H1 (cell line): ENCODE measurements at regions not wholly inside any gene's neighbourhood (a gene's known extent, or its start where the extent isn't known, plus 50 kb on each side); places are given as distances from the start of the nearest gene placed in this dataset.

Source experiments
- CTCF ChIA-PET: fragments of 300-600 bp; sonication (Branson Sonifier 250); formaldehyde crosslinking; loops from one replicate; lab custom pipeline; 2021; ENCODE audit not compliant: partially characterized antibody; lab: Charles Lee
- POLR2A ChIA-PET: fragments of 300-600 bp; sonication (Branson Sonifier 250); formaldehyde crosslinking; loops from one replicate; lab custom pipeline; 2021; ENCODE audit warnings: inconsistent platforms; ENCODE audit not compliant: partially characterized antibody; lab: Charles Lee
- DNase-seq, 2 experiments: peaks; one replicate each; pipeline versions ENCODE4 v3.0.0 to v3.0.0-alpha.2; 2010 to 2022; ENCODE audit warnings: low spot score in 2 of 2, low read depth in 1 of 2, mixed read lengths in 1 of 2
- FAIRE-seq: peaks from 2 replicates; lab custom pipeline; 2011; peaks lifted over from hg19 to GRCh38; lab: Jason Lieb, UNC
- H2AFZ ChIP-seq: 2 replicates; pipeline ENCODE4 v1.8.1; 2012; ENCODE audit warnings: low read length, inconsistent platforms
- H2AK5ac ChIP-seq: 2 replicates; pipeline ENCODE4 v1.6.1; 2013; ENCODE audit warnings: low read depth, low read length
- H2BK120ac ChIP-seq: replicated peaks from 2 replicates; pipeline ENCODE3; 2013; ENCODE audit warnings: low read depth, low read length, inconsistent platforms
- H2BK12ac ChIP-seq: 2 replicates; pipeline ENCODE4 v1.6.1; 2013; ENCODE audit warnings: low read depth, low read length
- H2BK15ac ChIP-seq: 2 replicates; pipeline ENCODE4 v1.6.1; 2013; ENCODE audit warnings: low read length
- H2BK20ac ChIP-seq: 2 replicates; pipeline ENCODE4 v1.6.1; 2013; ENCODE audit warnings: low read length
- H2BK5ac ChIP-seq: 2 replicates; pipeline ENCODE4 v1.6.1; 2013; ENCODE audit warnings: low read depth, low read length
- H3K14ac ChIP-seq: 2 replicates; pipeline ENCODE4 v1.6.1; 2013; ENCODE audit warnings: inconsistent platforms; ENCODE audit not compliant: insufficient read length
- H3K18ac ChIP-seq: 2 replicates; pipeline ENCODE4 v1.6.1; 2013; ENCODE audit warnings: low read length; ENCODE audit errors: extremely low read depth
- H3K23ac ChIP-seq: 2 replicates; pipeline ENCODE4 v1.6.1; 2013; ENCODE audit warnings: inconsistent platforms; ENCODE audit not compliant: insufficient read length
- H3K23me2 ChIP-seq: 2 replicates; pipeline ENCODE4 v1.6.1; 2013; ENCODE audit warnings: low read depth, low read length
- H3K27ac ChIP-seq: 2 replicates; pipeline ENCODE4 v1.6.1; 2011; ENCODE audit warnings: low read depth, low read length, inconsistent platforms
- H3K27me3 ChIP-seq, 4 experiments: replicated peaks in 1 of 4; 1 replicate in 1 of 4; 2 replicates in 3 of 4; pipeline versions ENCODE4 v1.6.1 to v1.8.1; 2011 to 2013; ENCODE audit warnings: low read length in 3 of 4, mild to moderate bottlenecking in 3 of 4, inconsistent platforms in 2 of 4, mixed read lengths in 2 of 4, moderate library complexity in 1 of 4; ENCODE audit not compliant: control insufficient read depth in 3 of 4, insufficient read depth in 3 of 4; ENCODE audit errors: extremely low read depth in 1 of 4
- H3K36me3 ChIP-seq, 4 experiments: 2 replicates each; pipeline versions ENCODE4 v1.6.1 to v1.8.1; 2011 to 2013; ENCODE audit warnings: mild to moderate bottlenecking in 4 of 4, low read length in 3 of 4, moderate library complexity in 2 of 4, control low read depth in 1 of 4, inconsistent platforms in 1 of 4; ENCODE audit not compliant: insufficient read depth in 4 of 4, control insufficient read depth in 2 of 4
- H3K4ac ChIP-seq: replicated peaks from 2 replicates; pipeline ENCODE3; 2013; ENCODE audit warnings: low read length, low read depth, mixed read lengths, inconsistent platforms; ENCODE audit not compliant: insufficient read length
- H3K4me1 ChIP-seq, 4 experiments: replicated peaks in 1 of 4; 1 replicate in 1 of 4; 2 replicates in 3 of 4; pipeline versions ENCODE4 v1.6.1 to v1.8.1; 2011 to 2013; ENCODE audit warnings: low read length in 3 of 4, inconsistent platforms in 2 of 4, mixed read lengths in 1 of 4; ENCODE audit not compliant: insufficient read depth in 4 of 4, control insufficient read depth in 3 of 4
- H3K4me2 ChIP-seq, 2 experiments: 2 replicates each; pipeline versions ENCODE4 v1.6.1 to v1.8.1; 2011 to 2013; ENCODE audit warnings: low read depth in 2 of 2, low read length in 2 of 2, control low read depth in 1 of 2, inconsistent platforms in 1 of 2, mild to moderate bottlenecking in 1 of 2; ENCODE audit not compliant: insufficient read depth in 1 of 2
- H3K4me3 ChIP-seq, 4 experiments: fragments of 200-600, 300-600 bp in 1 of 4; sonication (generic), shearing (Covaris generic), sonication (Bioruptor Twin) in 1 of 4; 2 replicates each; pipeline versions ENCODE4 v1.5.1 to v1.8.1; 2011 to 2016; ENCODE audit warnings: low read length in 4 of 4, low read depth in 3 of 4, control low read depth in 2 of 4, inconsistent platforms in 2 of 4, mild to moderate bottlenecking in 2 of 4, mixed read lengths in 1 of 4, moderate library complexity in 1 of 4; ENCODE audit not compliant: insufficient read depth in 2 of 4; ENCODE audit errors: extremely low read depth in 1 of 4
- H3K56ac ChIP-seq: replicated peaks from 2 replicates; pipeline ENCODE3; 2013; ENCODE audit warnings: low read depth, mild to moderate bottlenecking, mixed read lengths, low read length, inconsistent platforms; ENCODE audit not compliant: insufficient read length
- H3K79me1 ChIP-seq: 2 replicates; pipeline ENCODE4 v1.6.1; 2013; ENCODE audit warnings: low read depth, low read length, control low read depth
- H3K79me2 ChIP-seq, 2 experiments: 2 replicates each; pipeline versions ENCODE4 v1.6.1 to v1.8.1; 2012 to 2013; ENCODE audit warnings: low read length in 2 of 2, mild to moderate bottlenecking in 2 of 2, inconsistent platforms in 1 of 2; ENCODE audit not compliant: insufficient read depth in 2 of 2, control insufficient read depth in 1 of 2
- H3K9ac ChIP-seq, 4 experiments: replicated peaks in 1 of 4; 1 replicate in 1 of 4; 2 replicates in 3 of 4; pipeline versions ENCODE4 v1.6.1 to v1.8.1; 2011 to 2013; ENCODE audit warnings: low read depth in 3 of 4, low read length in 3 of 4, control low read depth in 2 of 4, mild to moderate bottlenecking in 2 of 4, moderate library complexity in 2 of 4, inconsistent platforms in 1 of 4; ENCODE audit errors: extremely low read depth in 1 of 4
- H3K9me3 ChIP-seq, 2 experiments: 2 replicates each; pipeline versions ENCODE4 v1.6.1 to v1.8.1; 2012 to 2013; ENCODE audit warnings: mild to moderate bottlenecking in 2 of 2, moderate library complexity in 2 of 2, control low read depth in 1 of 2, inconsistent platforms in 1 of 2, low read depth in 1 of 2, low read length in 1 of 2, mixed read lengths in 1 of 2; ENCODE audit not compliant: insufficient read depth in 2 of 2
- H4K20me1 ChIP-seq, 2 experiments: replicated peaks in 1 of 2; 2 replicates each; pipeline versions ENCODE3 to v1.8.1; 2011 to 2013; ENCODE audit warnings: inconsistent platforms in 2 of 2, low read length in 2 of 2, mild to moderate bottlenecking in 1 of 2; ENCODE audit not compliant: insufficient read depth in 2 of 2, control insufficient read depth in 1 of 2
- H4K5ac ChIP-seq: 2 replicates; pipeline ENCODE4 v1.6.1; 2013; ENCODE audit warnings: low read length, low read depth, mixed read lengths, inconsistent platforms; ENCODE audit not compliant: insufficient read length
- H4K8ac ChIP-seq: 2 replicates; pipeline ENCODE4 v1.8.0; 2013; ENCODE audit warnings: mild to moderate bottlenecking, moderate library complexity, low read length, inconsistent platforms; ENCODE audit not compliant: insufficient read depth; ENCODE audit errors: extremely low read depth
- H4K91ac ChIP-seq: replicated peaks from 2 replicates; pipeline ENCODE3; 2013; ENCODE audit warnings: low read length, mixed read lengths, inconsistent platforms; ENCODE audit not compliant: insufficient read length
- BCL11A ChIP-seq, 2 experiments: IDR thresholded peaks; one replicate each; pipeline ENCODE4 v1.6.1; 2011; ENCODE audit warnings: low read depth in 2 of 2, low read length in 2 of 2, mild to moderate bottlenecking in 2 of 2
- NANOG ChIP-seq: IDR thresholded peaks from 2 replicates; pipeline ENCODE4 v1.6.1; 2011; ENCODE audit warnings: low read length, low read depth, mild to moderate bottlenecking, inconsistent platforms; ENCODE audit not compliant: insufficient read depth, poor library complexity, severe bottlenecking
- POLR2A ChIP-seq, 2 experiments: IDR thresholded peaks; 1 replicate in 1 of 2; 2 replicates in 1 of 2; pipeline ENCODE4 v1.6.1; 2011; ENCODE audit warnings: low read depth in 2 of 2, low read length in 2 of 2, mild to moderate bottlenecking in 2 of 2; ENCODE audit errors: control extremely low read depth in 1 of 2
- POU5F1 ChIP-seq: IDR thresholded peaks from 2 replicates; pipeline ENCODE4 v1.6.1; 2011; ENCODE audit warnings: low read depth, mild to moderate bottlenecking, low read length, moderate library complexity
- RAD21 ChIP-seq, 2 experiments: IDR thresholded peaks in 1 of 2; conservative IDR thresholded peaks in 1 of 2; 2 replicates each; pipeline ENCODE4 v1.6.1; 2011; ENCODE audit warnings: low read depth in 2 of 2, low read length in 2 of 2, improper control_type of control experiment in 1 of 2, inconsistent platforms in 1 of 2, mild to moderate bottlenecking in 1 of 2, moderate library complexity in 1 of 2
- RBBP5 ChIP-seq: IDR thresholded peaks from 2 replicates; pipeline ENCODE4 v1.7.1; 2012; ENCODE audit warnings: low read depth, mild to moderate bottlenecking, inconsistent platforms, low read length, moderate library complexity, borderline replicate concordance
- RFX5 ChIP-seq: IDR thresholded peaks from 2 replicates; pipeline ENCODE4 v1.6.1; 2011; ENCODE audit warnings: low read depth, low read length, improper control_type of control experiment, borderline replicate concordance
- SIX5 ChIP-seq: IDR thresholded peaks from 2 replicates; pipeline ENCODE4 v1.6.1; 2011; ENCODE audit warnings: mild to moderate bottlenecking, low read depth, low read length
- SP1 ChIP-seq: IDR thresholded peaks from 2 replicates; pipeline ENCODE4 v1.6.1; 2011; ENCODE audit warnings: low read depth, low read length
- SRF ChIP-seq: IDR thresholded peaks from 2 replicates; pipeline ENCODE4 v1.6.1; 2011; ENCODE audit warnings: mild to moderate bottlenecking, low read depth, low read length, moderate library complexity
- SUZ12 ChIP-seq: fragments of 200-600 bp; sonication (generic); IDR thresholded peaks from 2 replicates; pipeline ENCODE4 v1.6.1; 2012; ENCODE audit warnings: mild to moderate bottlenecking, inconsistent platforms, low read length, moderate library complexity, mixed read lengths
- TAF7 ChIP-seq: optimal IDR thresholded peaks from 2 replicates; pipeline ENCODE3; 2011; ENCODE audit warnings: low read depth, mild to moderate bottlenecking, inconsistent platforms, low read length, moderate library complexity, borderline replicate concordance
- TCF12 ChIP-seq: IDR thresholded peaks from 2 replicates; pipeline ENCODE4 v1.6.1; 2011; ENCODE audit warnings: low read depth, mild to moderate bottlenecking, low read length
- TEAD4 ChIP-seq: IDR thresholded peaks from 2 replicates; pipeline ENCODE4 v1.6.1; 2012; ENCODE audit warnings: low read depth, low read length, inconsistent platforms, mixed read lengths
- YY1 ChIP-seq: IDR thresholded peaks from 2 replicates; pipeline ENCODE4 v1.6.1; 2011; ENCODE audit warnings: low read depth, mild to moderate bottlenecking, low read length
- WGBS, 2 experiments: shearing (Covaris generic) in 1 of 2; methylation state at CpG; one replicate each; pipeline versions ENCODE4 v1.1.6 to v1.1.7; 2013 to 2015; ENCODE audit warnings: low lambda C conversion rate in 2 of 2, mixed read lengths in 2 of 2, inconsistent platforms in 1 of 2, low coverage in 1 of 2, missing lambda C conversion rate in 1 of 2; ENCODE audit not compliant: insufficient replicate concordance in 2 of 2, insufficient coverage in 1 of 2, insufficient read length in 1 of 2; ENCODE audit errors: extremely low coverage in 1 of 2, missing lambda C conversion rate in 1 of 2; 5-methylcytosine and 5-hydroxymethylcytosine counted together

DNA sequence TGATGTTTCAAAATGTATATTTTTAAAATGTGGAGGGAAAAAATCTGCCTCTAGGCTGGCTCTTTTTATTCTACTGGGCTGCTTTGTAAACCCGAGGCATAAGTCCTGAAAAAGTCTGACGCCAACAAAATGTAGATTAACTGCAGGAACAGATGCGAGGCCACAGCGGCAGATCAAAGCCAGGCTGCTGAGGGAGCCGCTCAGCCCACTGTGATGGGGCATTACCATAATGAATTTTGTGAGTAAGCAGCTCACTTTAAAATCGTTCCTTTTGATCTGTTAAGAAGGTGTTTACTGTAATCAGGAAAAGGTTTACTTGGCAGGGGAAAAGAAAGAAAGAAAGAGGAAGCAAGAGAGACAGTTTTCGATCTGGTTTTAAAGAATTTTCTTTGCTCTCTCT is 269.0 kb downstream of the ICOS start:
- no peak overlapping the region for H3K27ac ChIP-seq
- DNase-seq (peak; percentile 56 to 82), FAIRE-seq (peak; percentile 82)
- peak overlapping the region in 2 of 4 experiments; percentile 6 to 17; a peak in 1 of 8 replicates for H3K4me3 ChIP-seq
- no peak overlapping the region for H2BK15ac ChIP-seq
- H2AFZ ChIP-seq = no peak overlapping the region
- no peak overlapping the region for H2BK20ac ChIP-seq
- H2AK5ac ChIP-seq = no peak overlapping the region
- H3K79me1 ChIP-seq = no peaks in the 10 kb centered on the region
- CTCF ChIA-PET = interaction anchor here (1.0 to 1.6 kb wide), 3 partner anchors 9 to 61 kb away, joined by 4 to 6 read pairs (median 4); no protein-coding TSS in a partner anchor
- 8% methylated on average over 7 of the region's 7 CpGs; no CpG with 5 or more reads in 1 of the 2 experiments for WGBS, 2 experiments
- H3K9me3 ChIP-seq = no peaks in the 10 kb centered on the region
- no peaks in the 10 kb centered on the region; the same call in 1 of the 2 replicates for H3K23me2 ChIP-seq
- no peak overlapping the region for H3K9ac ChIP-seq
- no peak overlapping the region for H2BK120ac ChIP-seq
- H3K14ac ChIP-seq = no peak overlapping the region
- no peak overlapping the region for H4K5ac ChIP-seq
- no peaks in the 10 kb centered on the region for H3K36me3 ChIP-seq
- H3K4ac ChIP-seq = no peak overlapping the region
- H3K4me2 ChIP-seq = peak overlapping the region; percentile 22 to 33; a peak in 2 of 4 replicates
- H4K20me1 ChIP-seq = no peaks in the 10 kb centered on the region
- H3K18ac ChIP-seq = no peak overlapping the region
- H3K4me1 ChIP-seq = peaks cover 0 to 7% (median 3%) of the 10 kb centered on the region in 4 experiments; a peak in 4 of 7 replicates
- no peak overlapping the region for H3K56ac ChIP-seq
- no peaks in the 10 kb centered on the region for H3K79me2 ChIP-seq
- H2BK12ac ChIP-seq = no peak overlapping the region
- no peak overlapping the region for H3K23ac ChIP-seq
- H3K27me3 ChIP-seq = peaks cover 1 to 9% (median 4%) of the 10 kb centered on the region in 4 experiments; a peak in 5 of 7 replicates
- no peak overlapping the region for H4K91ac ChIP-seq
- H2BK5ac ChIP-seq = no peak overlapping the region
- POLR2A ChIA-PET = no interaction called here
- H4K8ac ChIP-seq = no peak overlapping the region
- TF ChIP-seq SRF (no peak), SUZ12 (no peak), BCL11A (IDR thresholded peaks at IDR 0.05; ENCODE audit: low read depth in 2 of 2, low read length in 2 of 2) (no peak), YY1 (no peak), NANOG (peak; percentile 98), SIX5 (no peak), TAF7 (no peak), RFX5 (no peak), POU5F1 (0 out of 2 replicates have a peak, but pooled peaks have one; percentile 60), POLR2A (IDR thresholded peaks at IDR 0.05; ENCODE audit: control extremely low read depth in 1 of 2, low read depth in 2 of 2, low read length in 2 of 2) (no peak), RAD21 (IDR thresholded peaks at IDR 0.05 in 1 of 2, conservative IDR thresholded peaks at IDR 0.05 in 1 of 2; ENCODE audit: low read depth in 2 of 2, low read length in 2 of 2) (no peak), TEAD4 (no peak), RBBP5 (no peak), SP1 (0 out of 2 replicates have a peak, but pooled peaks have one; percentile 33), TCF12 (peak; percentile 94)
